CD4-positive, alpha-beta T cell treated with Interleukin-6 at 100 ng/mL for 8 hours (primary cell): ENCODE measurements at regions not wholly inside any gene's neighbourhood (a gene's known extent, or its start where the extent isn't known, plus 50 kb on each side); places are given as distances from the start of the nearest gene placed in this dataset.

Source experiments
- DNase-seq: peaks from one replicate; pipeline ENCODE4 v3.0.0-alpha.2; 2020; ENCODE audit warnings: mixed read lengths, low spot score

- DNase-seq: no peak
These were observed 50.3 kb upstream of the TCF12 start for GRCh38 chr15:56868170-56868569.

DNA sequence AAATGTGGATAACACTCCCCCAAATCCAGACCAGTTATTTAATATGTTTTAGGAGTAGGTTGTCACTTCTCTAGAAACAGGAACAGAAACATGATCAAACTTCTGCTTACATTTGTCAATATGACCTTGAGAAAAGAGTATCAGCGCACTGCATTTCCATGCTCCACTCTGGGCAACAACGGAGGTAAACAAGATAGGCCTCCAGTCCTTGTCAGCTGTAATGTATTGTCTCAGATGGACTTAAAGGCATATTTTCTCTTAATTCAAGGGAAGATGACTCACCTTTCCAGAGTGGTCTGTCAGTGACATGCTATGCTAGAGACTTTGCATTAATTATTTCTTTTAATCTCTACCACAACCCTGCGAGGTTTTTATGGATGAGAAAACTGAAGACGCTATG is 51.6 kb upstream of the TCF12 start:
- no peak for DNase-seq

GRCh38 chr15:56857828-56858227 is 60.6 kb upstream of the TCF12 start:
- DNase-seq: no peak

GRCh38 chr15:56856934-56857333 is 61.5 kb upstream of the TCF12 start:
- DNase-seq: no peak

DNA sequence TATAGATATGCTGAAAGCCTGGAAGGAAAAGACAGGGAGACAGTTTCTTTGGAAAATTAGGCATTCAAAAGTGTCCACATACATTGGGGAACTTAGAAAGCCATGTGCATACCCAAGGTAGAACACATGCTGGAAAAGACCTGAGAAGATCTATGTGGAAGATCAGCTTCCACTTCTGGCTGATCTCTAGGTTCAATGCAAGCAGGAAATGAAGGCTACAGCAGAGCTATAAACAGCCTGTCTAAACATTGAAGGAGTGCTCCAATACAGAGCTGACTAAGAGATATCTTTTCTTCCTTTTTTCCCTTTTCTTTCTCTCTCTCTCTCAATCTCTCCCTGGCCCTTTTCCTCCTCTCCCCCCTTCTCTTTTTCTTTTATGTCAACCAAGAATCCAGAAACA is 73.6 kb upstream of the TCF12 start:
- no peak for DNase-seq

DNA sequence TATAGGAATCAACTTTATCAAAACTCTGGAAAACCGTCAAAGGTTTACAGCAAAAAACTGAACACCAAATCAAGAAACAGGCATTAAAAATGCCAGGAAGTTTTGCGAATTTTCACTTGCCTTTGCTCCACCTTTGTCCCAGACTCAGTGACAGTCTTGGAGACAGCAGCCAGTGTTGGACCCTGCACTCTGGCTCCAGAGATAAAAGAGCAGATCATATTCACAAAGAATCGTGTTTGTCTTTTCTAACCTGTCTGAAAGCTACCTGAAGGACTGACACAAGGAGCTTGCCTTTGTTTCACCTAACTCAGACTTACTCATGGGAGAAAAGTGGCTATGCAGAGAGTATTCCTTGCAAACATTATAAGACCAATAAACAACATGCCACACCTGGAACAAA is 74.0 kb upstream of the TCF12 start:
- DNase-seq: no peak

DNA sequence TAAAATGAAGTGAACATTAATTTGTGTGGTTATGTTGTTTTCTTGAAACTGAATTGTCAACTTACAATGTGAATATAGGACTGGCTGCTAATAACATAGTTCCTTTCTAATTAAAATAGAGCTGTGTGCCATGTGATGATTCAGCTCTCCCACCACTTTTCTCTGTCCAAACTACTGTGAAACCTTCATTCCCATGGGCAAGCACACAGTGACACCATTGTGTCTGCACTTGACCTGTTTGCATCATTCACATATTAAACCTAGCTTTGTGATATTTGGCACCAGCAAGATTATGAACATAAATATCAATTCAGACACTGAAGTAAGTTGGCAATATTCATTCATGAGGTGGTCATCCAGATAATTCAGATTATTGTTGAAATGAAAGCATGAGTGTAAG is 78.8 kb upstream of the TCF12 start:
- DNase-seq: no peak

DNA sequence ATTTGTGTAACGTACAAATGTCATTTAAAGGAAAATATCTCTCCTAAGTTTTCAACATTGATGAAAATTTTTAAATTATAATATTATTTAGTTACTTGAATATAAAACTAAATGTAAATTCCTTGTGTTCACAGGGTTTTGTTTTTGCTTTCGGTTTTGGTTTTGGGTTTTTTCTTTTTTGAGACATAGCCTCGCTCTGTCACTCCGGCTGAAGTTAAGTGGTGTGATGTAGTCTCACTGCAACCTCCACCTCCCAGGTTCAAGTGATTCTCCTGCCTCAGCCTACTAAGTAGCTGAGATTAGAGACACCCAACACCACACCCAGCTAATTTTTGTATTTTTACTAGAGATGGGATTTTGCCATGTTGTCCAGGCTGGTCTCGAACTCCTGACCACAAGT is 79.3 kb upstream of the TCF12 start:
- no peak for DNase-seq

- no peak for DNase-seq
These were observed 80.4 kb upstream of the TCF12 start for GRCh38 chr15:56838085-56838484.

DNA sequence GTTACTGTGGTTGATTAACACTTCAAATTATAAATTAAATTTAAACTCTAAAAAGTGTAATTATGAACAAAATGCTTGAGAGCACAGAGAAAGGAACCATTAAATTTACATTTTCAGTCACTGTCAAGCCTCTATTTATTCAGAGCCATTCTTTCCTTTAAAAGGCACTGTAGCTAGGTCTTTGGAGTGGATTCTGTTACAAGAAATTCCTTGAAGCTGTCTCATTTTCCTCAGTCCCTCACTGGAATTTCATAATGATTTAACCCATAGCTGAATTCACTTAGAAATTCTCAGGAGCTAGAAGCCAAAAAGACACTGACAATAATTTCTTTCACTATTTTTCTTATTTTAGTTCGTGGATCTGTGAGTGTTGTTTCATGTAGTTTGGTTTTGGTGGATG is 81.2 kb upstream of the TCF12 start:
- no peak for DNase-seq

DNA sequence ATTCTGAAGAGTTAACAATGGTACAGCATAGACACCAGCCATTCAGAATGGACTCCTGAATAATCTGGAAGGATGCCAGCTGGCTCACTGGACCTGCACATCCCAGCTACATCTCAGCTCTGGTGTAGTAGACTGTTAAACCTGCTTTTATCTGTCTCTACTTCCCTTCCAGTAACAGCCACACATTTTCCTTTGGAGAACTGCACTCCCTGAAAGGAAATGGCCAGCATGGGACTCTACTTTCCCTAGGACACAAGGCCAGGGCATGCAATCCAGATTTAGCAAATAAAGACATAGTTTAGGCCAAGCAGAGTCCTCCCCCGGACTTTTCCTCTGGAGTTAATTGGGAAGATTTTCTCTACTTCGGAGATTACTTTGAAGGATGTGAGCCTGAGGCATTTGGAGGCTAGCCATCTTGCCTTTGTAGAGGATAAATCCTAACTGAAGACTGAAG is 82.7 kb upstream of the TCF12 start:
- no peak for DNase-seq

GRCh38 chr15:56832125-56832524 is 86.3 kb upstream of the TCF12 start:
- DNase-seq: no peak

GRCh38 chr15:56831467-56832005 is 86.9 kb upstream of the TCF12 start:
- DNase-seq: no peak

DNA sequence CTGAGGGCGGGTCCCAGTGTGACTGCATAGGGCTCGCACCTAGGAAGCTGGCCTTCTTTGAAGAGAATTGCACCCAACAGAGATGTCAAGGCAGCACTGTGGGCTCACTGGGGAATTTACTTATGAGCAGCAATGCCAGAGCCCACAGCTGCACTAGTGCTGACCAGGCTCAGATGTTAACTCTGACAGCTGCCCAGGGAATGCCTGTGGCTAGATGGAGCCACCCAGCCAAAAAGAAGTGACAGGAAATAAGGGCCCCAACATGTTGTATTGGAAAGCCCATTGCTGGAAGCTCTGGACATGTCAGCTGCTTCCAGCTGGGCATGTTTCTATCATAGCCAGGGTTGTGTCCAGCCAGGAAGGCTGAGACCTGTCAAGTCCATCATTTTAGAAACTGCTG is 90.9 kb upstream of the ZNF280D start:
- DNase-seq: no peak

GRCh38 chr15:56821721-56822425 is 88.6 kb upstream of the ZNF280D start:
- peak; percentile 34 for DNase-seq

DNA sequence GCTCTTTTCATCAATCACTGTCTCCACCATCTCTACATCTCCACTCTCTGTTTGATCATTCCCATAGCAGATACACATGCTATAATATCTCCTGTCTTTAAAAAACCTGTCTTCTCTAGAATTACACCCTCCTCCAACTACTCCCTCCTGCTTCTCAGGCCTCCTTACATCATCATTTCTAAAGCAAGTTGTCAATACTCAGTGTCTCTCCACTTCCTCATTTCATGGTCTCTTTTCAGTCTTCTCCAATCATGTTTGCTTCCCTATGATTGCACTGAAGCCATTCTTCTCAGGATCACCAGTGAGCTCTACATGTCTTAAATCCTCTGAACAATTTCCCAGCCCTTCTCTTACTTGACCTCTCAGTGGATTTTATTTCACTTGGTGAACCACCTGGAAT is 87.0 kb upstream of the ZNF280D start:
- no peak for DNase-seq

DNA sequence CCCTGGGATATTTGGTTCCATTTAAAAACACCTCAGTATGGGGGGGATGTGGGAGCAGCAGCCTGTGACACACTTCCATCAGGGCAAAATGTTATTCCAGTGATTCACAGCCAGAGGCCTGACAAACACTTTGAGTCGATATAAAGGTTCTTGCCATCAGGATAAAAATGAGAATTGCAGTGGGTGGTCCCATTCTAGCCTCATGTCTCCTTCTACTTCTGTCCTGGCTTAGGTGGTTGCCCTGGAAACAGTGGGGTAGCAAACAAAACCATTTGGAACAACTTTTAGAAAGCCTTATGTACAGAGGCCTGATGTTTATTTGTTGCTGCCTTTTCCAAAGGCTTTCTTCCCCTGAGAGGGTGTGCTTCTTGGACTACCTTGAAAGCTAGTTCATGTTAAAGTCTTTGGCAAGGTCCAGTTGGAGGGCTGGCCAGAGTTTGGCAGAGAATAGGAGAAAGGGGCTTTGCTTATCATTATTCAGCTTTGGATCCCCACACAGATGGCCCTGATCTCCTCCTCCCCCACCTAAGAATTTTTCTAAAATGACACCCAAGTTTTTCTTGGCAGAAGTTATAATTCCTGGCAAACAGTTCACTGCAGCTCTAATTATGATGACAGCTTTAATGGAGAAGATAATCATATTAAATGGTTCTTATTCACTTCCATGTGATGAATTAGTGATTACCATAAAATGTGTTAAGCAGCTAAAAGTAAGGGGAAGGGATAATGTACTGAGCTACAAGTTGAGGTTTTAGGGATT is 84.2 kb upstream of the ZNF280D start:
- DNase-seq: no peak

- no peak for DNase-seq
These were observed 83.5 kb upstream of the ZNF280D start for GRCh38 chr15:56816781-56817180.

DNA sequence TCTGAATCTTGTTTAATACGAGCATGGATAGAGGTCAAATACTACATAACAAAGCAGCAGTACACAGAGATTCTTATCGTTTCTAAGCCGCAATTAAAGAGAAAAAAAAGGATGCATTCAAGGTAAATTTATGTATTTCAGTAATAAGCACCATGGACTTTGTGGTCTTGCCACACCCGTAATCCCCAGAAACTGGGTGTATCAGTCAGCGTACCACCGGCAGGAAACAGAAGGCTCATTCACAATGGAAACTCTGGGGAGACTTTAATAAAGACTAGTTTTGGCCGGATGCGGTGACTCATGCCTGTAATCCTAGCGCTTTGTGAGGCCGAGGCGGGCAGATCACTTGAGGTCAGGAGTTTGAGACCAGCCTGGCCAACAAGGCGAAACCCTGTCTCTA is 81.9 kb upstream of the ZNF280D start:
- no peak for DNase-seq

GRCh38 chr15:56814429-56814828 is 81.1 kb upstream of the ZNF280D start:
- DNase-seq: no peak

GRCh38 chr15:56813995-56814394 is 80.7 kb upstream of the ZNF280D start:
- no peak for DNase-seq

- no peak for DNase-seq
These were observed 79.7 kb upstream of the ZNF280D start for GRCh38 chr15:56812961-56813360.

- no peak for DNase-seq
These were observed 78.9 kb upstream of the ZNF280D start for GRCh38 chr15:56812221-56812620.

- DNase-seq: no peak
These were observed 78.3 kb upstream of the ZNF280D start for GRCh38 chr15:56811586-56811985.
